ENCODE measurements at regions not wholly inside any gene's neighbourhood (a gene's known extent, or its start where the extent isn't known, plus 50 kb on each side); places are given as distances from the start of the nearest gene placed in this dataset.

DNA sequence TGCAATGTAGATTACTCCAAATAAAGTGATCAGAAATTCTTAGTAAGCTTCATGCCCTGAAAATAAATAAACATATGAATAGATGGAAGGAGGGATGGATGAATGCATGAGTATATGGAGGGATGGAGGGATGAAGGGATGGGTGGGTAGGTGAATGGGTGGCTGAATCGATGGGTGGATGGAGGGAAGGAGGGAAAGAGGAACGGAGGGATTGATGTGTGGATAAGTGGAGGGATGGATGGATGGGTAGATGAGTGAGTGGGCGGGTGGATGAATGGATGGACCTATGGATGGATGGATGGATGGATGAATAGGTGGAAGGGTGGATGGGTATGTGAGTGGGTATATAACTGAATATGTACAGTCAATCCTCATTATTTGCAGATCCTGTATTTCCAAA, 276.7 kb upstream of the ACVR2A start:
- Histone ChIP-seq H3K9me2 (ENCODE audit: insufficient read depth) (no peaks in the 10 kb centered on the region), H3K27me3 (ENCODE audit: insufficient read depth, low read length) (no peaks in the 10 kb centered on the region), H3K9me3 (ENCODE audit: control insufficient read depth in 1 of 2, insufficient read depth in 1 of 2, low read depth in 1 of 2, low read length in 2 of 2) (no peaks in the 10 kb centered on the region), H2AFZ (ENCODE audit: low read depth, low read length, poor library complexity, severe bottlenecking) (no peak overlapping the region), H3K4me3 (replicated peaks in 1 of 2; ENCODE audit: low read depth in 1 of 2, low read length in 2 of 2) (no peak overlapping the region), H3K27ac (ENCODE audit: low read depth, low read length) (no peak overlapping the region), H3K79me2 (ENCODE audit: insufficient read depth, low read length) (no peaks in the 10 kb centered on the region), H3K4me2 (ENCODE audit: low read length) (no peak overlapping the region), H4K20me1 (ENCODE audit: insufficient read depth) (no peaks in the 10 kb centered on the region), H3K4me1 (ENCODE audit: control insufficient read depth in 1 of 2, insufficient read depth in 2 of 2, low read length in 2 of 2) (no peaks in the 10 kb centered on the region), H3K9ac (ENCODE audit: low read length) (no peak overlapping the region), H3K36me3 (ENCODE audit: control insufficient read depth in 1 of 2, insufficient read depth in 2 of 2, low read length in 2 of 2) (no peaks in the 10 kb centered on the region)
- intact Hi-C loops (cut with micrococcal nuclease) = no loop called here
- ATAC-seq (no peak), DNase-seq (ENCODE audit: low read depth, low spot score) (no peak)
- ChIA-PET CTCF (no interaction called here), POLR2A (no interaction called here), RAD21 (ENCODE audit: low non-redundant PET in 1 of 2, low total read pairs in 2 of 2, uncharacterized antibody in 2 of 2, unreplicated experiment in 2 of 2) (no interaction called here)
- BruUV-seq (replicated peaks) = no TSS peak
- TF ChIP-seq EZH2phosphoT487 (IDR thresholded peaks at IDR 0.05; ENCODE audit: borderline replicate concordance) = no peak
- no peak for TF ChIP-seq YY1 (IDR thresholded peaks at IDR 0.05; ENCODE audit: extremely low read depth, insufficient replicate concordance, low read depth, low read length)
- TF ChIP-seq ZNF274 (IDR thresholded peaks at IDR 0.05; ENCODE audit: low read depth, low read length) = no peak
- TF ChIP-seq ELF1 (IDR thresholded peaks at IDR 0.05; ENCODE audit: borderline replicate concordance, low read depth) = no peak
- no peak for TF ChIP-seq JUND (IDR thresholded peaks at IDR 0.05)
- no peak for TF ChIP-seq TCF7L2 (IDR thresholded peaks at IDR 0.05; ENCODE audit: borderline replicate concordance, extremely low read depth, insufficient read depth, insufficient read length)
- TF ChIP-seq CEBPB (IDR thresholded peaks at IDR 0.05; ENCODE audit: low read depth) = no peak

DNA sequence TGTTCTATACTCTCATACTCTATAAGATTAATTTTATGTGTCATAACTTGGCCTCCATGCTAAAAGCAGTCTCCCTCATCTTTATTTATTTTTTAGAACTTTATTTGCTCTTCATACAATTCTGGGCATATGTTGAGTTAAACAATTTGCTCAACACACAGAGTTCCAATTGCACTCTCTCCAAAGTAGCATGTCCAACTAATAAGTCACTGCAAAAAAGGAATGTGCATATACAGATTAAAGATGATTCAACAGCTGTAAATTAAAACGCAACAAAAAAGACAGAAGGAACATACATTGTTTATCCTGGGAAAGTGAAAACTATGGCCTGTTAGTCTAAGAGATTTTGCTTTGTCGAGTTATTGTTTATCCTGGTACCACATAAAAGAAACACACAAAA, 277.7 kb upstream of the ACVR2A start:
- Histone ChIP-seq H3K36me3 (ENCODE audit: control insufficient read depth in 1 of 2, insufficient read depth in 2 of 2, low read length in 2 of 2) (no peaks in the 10 kb centered on the region), H3K79me2 (ENCODE audit: insufficient read depth, low read length) (no peaks in the 10 kb centered on the region), H3K4me3 (replicated peaks in 1 of 2; ENCODE audit: low read depth in 1 of 2, low read length in 2 of 2) (no peak overlapping the region), H3K9me3 (ENCODE audit: control insufficient read depth in 1 of 2, insufficient read depth in 1 of 2, low read depth in 1 of 2, low read length in 2 of 2) (no peaks in the 10 kb centered on the region), H3K27ac (ENCODE audit: low read depth, low read length) (no peak overlapping the region), H3K4me2 (ENCODE audit: low read length) (no peak overlapping the region), H3K9ac (ENCODE audit: low read length) (no peak overlapping the region), H3K9me2 (ENCODE audit: insufficient read depth) (no peaks in the 10 kb centered on the region), H3K4me1 (ENCODE audit: control insufficient read depth in 1 of 2, insufficient read depth in 2 of 2, low read length in 2 of 2) (no peaks in the 10 kb centered on the region), H2AFZ (ENCODE audit: low read depth, low read length, poor library complexity, severe bottlenecking) (no peak overlapping the region), H4K20me1 (ENCODE audit: insufficient read depth) (no peaks in the 10 kb centered on the region), H3K27me3 (ENCODE audit: insufficient read depth, low read length) (no peaks in the 10 kb centered on the region)
- DNase-seq (ENCODE audit: low read depth, low spot score) (no peak), ATAC-seq (no peak)
- ChIA-PET RAD21 (ENCODE audit: low non-redundant PET in 1 of 2, low total read pairs in 2 of 2, uncharacterized antibody in 2 of 2, unreplicated experiment in 2 of 2) (no interaction called here), POLR2A (no interaction called here), CTCF (no interaction called here)
- no TSS peak for BruUV-seq (replicated peaks)
- intact Hi-C loops (cut with micrococcal nuclease) = no loop called here
- TF ChIP-seq EZH2 (IDR thresholded peaks at IDR 0.05) (no peak), POLR2AphosphoS5 (IDR thresholded peaks at IDR 0.05; ENCODE audit: low read depth, low read length) (no peak), YY1 (IDR thresholded peaks at IDR 0.05; ENCODE audit: extremely low read depth, insufficient replicate concordance, low read depth, low read length) (no peak), ZNF274 (IDR thresholded peaks at IDR 0.05; ENCODE audit: low read depth, low read length) (no peak), SRF (IDR thresholded peaks at IDR 0.05; ENCODE audit: low read depth) (no peak), CBX3 (IDR thresholded peaks at IDR 0.05; ENCODE audit: low read depth) (no peak), ZFX (IDR thresholded peaks at IDR 0.05) (no peak)
- TF ChIP-seq, protein P1, sequence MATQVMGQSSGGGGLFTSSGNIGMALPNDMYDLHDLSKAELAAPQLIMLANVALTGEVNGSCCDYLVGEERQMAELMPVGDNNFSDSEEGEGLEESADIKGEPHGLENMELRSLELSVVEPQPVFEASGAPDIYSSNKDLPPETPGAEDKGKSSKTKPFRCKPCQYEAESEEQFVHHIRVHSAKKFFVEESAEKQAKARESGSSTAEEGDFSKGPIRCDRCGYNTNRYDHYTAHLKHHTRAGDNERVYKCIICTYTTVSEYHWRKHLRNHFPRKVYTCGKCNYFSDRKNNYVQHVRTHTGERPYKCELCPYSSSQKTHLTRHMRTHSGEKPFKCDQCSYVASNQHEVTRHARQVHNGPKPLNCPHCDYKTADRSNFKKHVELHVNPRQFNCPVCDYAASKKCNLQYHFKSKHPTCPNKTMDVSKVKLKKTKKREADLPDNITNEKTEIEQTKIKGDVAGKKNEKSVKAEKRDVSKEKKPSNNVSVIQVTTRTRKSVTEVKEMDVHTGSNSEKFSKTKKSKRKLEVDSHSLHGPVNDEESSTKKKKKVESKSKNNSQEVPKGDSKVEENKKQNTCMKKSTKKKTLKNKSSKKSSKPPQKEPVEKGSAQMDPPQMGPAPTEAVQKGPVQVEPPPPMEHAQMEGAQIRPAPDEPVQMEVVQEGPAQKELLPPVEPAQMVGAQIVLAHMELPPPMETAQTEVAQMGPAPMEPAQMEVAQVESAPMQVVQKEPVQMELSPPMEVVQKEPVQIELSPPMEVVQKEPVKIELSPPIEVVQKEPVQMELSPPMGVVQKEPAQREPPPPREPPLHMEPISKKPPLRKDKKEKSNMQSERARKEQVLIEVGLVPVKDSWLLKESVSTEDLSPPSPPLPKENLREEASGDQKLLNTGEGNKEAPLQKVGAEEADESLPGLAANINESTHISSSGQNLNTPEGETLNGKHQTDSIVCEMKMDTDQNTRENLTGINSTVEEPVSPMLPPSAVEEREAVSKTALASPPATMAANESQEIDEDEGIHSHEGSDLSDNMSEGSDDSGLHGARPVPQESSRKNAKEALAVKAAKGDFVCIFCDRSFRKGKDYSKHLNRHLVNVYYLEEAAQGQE (IDR thresholded peaks at IDR 0.05; ENCODE audit: low read depth) = no peak
- TF ChIP-seq, protein P2, sequence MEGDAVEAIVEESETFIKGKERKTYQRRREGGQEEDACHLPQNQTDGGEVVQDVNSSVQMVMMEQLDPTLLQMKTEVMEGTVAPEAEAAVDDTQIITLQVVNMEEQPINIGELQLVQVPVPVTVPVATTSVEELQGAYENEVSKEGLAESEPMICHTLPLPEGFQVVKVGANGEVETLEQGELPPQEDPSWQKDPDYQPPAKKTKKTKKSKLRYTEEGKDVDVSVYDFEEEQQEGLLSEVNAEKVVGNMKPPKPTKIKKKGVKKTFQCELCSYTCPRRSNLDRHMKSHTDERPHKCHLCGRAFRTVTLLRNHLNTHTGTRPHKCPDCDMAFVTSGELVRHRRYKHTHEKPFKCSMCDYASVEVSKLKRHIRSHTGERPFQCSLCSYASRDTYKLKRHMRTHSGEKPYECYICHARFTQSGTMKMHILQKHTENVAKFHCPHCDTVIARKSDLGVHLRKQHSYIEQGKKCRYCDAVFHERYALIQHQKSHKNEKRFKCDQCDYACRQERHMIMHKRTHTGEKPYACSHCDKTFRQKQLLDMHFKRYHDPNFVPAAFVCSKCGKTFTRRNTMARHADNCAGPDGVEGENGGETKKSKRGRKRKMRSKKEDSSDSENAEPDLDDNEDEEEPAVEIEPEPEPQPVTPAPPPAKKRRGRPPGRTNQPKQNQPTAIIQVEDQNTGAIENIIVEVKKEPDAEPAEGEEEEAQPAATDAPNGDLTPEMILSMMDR (IDR thresholded peaks at IDR 0.05 in 2 of 3, conservative IDR thresholded peaks at IDR 0.05 in 1 of 3; ENCODE audit: borderline replicate concordance in 1 of 3, insufficient read depth in 1 of 3, low read depth in 2 of 3, low read length in 2 of 3) = no peak
- TF ChIP-seq, protein P3, sequence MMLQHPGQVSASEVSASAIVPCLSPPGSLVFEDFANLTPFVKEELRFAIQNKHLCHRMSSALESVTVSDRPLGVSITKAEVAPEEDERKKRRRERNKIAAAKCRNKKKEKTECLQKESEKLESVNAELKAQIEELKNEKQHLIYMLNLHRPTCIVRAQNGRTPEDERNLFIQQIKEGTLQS (IDR thresholded peaks at IDR 0.05) = no peak
